Neural cell (in vitro differentiated cells): ENCODE measurements at regions not wholly inside any gene's neighbourhood (a gene's known extent, or its start where the extent isn't known, plus 50 kb on each side); places are given as distances from the start of the nearest gene placed in this dataset.

Experiments
- EP300 ChIP-seq: fragments of 450-650 bp; conservative IDR thresholded peaks from 2 replicates; pipeline ENCODE4 v1.6.1; 2014; ENCODE audit warnings: antibody characterized with exemption, mild to moderate bottlenecking, moderate library complexity; ENCODE audit not compliant: poor library complexity, severe bottlenecking
- MXI1 ChIP-seq: fragments of 450-650 bp; conservative IDR thresholded peaks from 2 replicates; pipeline ENCODE4 v1.6.1; 2014; ENCODE audit warnings: antibody characterized with exemption, mild to moderate bottlenecking; ENCODE audit not compliant: poor library complexity, severe bottlenecking
- POLR2AphosphoS5 ChIP-seq: IDR thresholded peaks from 2 replicates; pipeline ENCODE4 v1.6.1; 2012
- RAD21 ChIP-seq: fragments of 450-650 bp; conservative IDR thresholded peaks from 2 replicates; pipeline ENCODE4 v1.6.1; 2014; ENCODE audit warnings: antibody characterized with exemption, mild to moderate bottlenecking, moderate library complexity
- SMC3 ChIP-seq: fragments of 450-650 bp; conservative IDR thresholded peaks from 2 replicates; pipeline ENCODE4 v1.6.1; 2014; ENCODE audit warnings: antibody characterized with exemption, mild to moderate bottlenecking, moderate library complexity; ENCODE audit not compliant: poor library complexity
- TAF1 ChIP-seq: IDR thresholded peaks from 2 replicates; pipeline ENCODE4 v1.6.1; 2012; ENCODE audit warnings: low read depth
- TF ChIP-seq, protein P1 (sequence below): fragments of 450-650 bp; IDR thresholded peaks from 2 replicates; pipeline ENCODE4 v1.5.1; 2014; ENCODE audit warnings: antibody characterized with exemption, mild to moderate bottlenecking, moderate library complexity; ENCODE audit not compliant: poor library complexity, severe bottlenecking
- TF ChIP-seq, protein P2 (sequence below): IDR thresholded peaks from 2 replicates; pipeline ENCODE4 v1.6.1; 2012; ENCODE audit warnings: borderline replicate concordance

DNA sequence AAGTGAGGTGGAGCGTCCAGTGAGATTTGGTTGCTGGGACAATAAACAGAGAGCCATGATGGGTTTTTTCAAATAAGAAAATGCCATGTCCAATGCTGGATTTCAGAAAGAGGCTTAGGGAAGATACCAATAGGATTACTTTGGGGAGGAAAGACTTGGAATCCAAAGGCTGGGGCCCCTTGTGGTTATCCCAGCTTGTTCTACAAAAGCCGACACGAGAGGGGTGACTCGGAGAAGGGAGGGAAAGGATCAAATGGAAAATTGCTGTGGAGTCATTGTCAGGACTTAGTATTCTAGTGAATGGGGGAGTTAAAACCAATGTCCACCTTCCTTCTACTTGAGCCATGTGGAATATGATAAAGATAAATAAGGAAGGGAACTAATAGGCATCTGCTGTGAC lies 305.5 kb downstream of the SOX9 start:
- TF ChIP-seq, protein P1, sequence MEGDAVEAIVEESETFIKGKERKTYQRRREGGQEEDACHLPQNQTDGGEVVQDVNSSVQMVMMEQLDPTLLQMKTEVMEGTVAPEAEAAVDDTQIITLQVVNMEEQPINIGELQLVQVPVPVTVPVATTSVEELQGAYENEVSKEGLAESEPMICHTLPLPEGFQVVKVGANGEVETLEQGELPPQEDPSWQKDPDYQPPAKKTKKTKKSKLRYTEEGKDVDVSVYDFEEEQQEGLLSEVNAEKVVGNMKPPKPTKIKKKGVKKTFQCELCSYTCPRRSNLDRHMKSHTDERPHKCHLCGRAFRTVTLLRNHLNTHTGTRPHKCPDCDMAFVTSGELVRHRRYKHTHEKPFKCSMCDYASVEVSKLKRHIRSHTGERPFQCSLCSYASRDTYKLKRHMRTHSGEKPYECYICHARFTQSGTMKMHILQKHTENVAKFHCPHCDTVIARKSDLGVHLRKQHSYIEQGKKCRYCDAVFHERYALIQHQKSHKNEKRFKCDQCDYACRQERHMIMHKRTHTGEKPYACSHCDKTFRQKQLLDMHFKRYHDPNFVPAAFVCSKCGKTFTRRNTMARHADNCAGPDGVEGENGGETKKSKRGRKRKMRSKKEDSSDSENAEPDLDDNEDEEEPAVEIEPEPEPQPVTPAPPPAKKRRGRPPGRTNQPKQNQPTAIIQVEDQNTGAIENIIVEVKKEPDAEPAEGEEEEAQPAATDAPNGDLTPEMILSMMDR, result no peak
- TF ChIP-seq POLR2AphosphoS5 (no peak), RAD21 (no peak), EP300 (no peak), MXI1 (no peak), TAF1 (no peak), SMC3 (no peak)
- TF ChIP-seq, protein P2, sequence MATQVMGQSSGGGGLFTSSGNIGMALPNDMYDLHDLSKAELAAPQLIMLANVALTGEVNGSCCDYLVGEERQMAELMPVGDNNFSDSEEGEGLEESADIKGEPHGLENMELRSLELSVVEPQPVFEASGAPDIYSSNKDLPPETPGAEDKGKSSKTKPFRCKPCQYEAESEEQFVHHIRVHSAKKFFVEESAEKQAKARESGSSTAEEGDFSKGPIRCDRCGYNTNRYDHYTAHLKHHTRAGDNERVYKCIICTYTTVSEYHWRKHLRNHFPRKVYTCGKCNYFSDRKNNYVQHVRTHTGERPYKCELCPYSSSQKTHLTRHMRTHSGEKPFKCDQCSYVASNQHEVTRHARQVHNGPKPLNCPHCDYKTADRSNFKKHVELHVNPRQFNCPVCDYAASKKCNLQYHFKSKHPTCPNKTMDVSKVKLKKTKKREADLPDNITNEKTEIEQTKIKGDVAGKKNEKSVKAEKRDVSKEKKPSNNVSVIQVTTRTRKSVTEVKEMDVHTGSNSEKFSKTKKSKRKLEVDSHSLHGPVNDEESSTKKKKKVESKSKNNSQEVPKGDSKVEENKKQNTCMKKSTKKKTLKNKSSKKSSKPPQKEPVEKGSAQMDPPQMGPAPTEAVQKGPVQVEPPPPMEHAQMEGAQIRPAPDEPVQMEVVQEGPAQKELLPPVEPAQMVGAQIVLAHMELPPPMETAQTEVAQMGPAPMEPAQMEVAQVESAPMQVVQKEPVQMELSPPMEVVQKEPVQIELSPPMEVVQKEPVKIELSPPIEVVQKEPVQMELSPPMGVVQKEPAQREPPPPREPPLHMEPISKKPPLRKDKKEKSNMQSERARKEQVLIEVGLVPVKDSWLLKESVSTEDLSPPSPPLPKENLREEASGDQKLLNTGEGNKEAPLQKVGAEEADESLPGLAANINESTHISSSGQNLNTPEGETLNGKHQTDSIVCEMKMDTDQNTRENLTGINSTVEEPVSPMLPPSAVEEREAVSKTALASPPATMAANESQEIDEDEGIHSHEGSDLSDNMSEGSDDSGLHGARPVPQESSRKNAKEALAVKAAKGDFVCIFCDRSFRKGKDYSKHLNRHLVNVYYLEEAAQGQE, result no peak
